Activated T-cell treated with anti-CD3 and anti-CD28 coated beads for 48 hours (primary cell): ENCODE measurements at regions not wholly inside any gene's neighbourhood (a gene's known extent, or its start where the extent isn't known, plus 50 kb on each side); places are given as distances from the start of the nearest gene placed in this dataset.
"Not testable (repeated sequence)": the region's sequence is repeated elsewhere in the genome, so short reads cannot be mapped to it uniquely, and the experiment has no call there.

Source experiments
- DNase-seq: peaks from one replicate; pipeline ENCODE4 v3.0.0-alpha.2; 2020; ENCODE audit warnings: low read depth

GRCh38 chr10:2251631-2252030 lies 514.3 kb upstream of the ADARB2 start:
- no peak for DNase-seq

- DNase-seq = no peak
Measured at GRCh38 chr10:2246747-2247146, 509.4 kb upstream of the ADARB2 start.

- no peak for DNase-seq
Measured at GRCh38 chr10:2245580-2245979, 508.3 kb upstream of the ADARB2 start.

- DNase-seq = no peak
Measured at GRCh38 chr10:2244471-2244870, 507.1 kb upstream of the ADARB2 start.

- DNase-seq = no peak
Measured at GRCh38 chr10:2236876-2237275, 499.6 kb upstream of the ADARB2 start.

GRCh38 chr10:2232479-2232878 lies 495.2 kb upstream of the ADARB2 start:
- DNase-seq = no peak

- DNase-seq = no peak
Measured at GRCh38 chr10:2230478-2230877, 493.2 kb upstream of the ADARB2 start.

- no peak for DNase-seq
Measured at GRCh38 chr10:2228320-2228901, 491.1 kb upstream of the ADARB2 start.

- no peak for DNase-seq
Measured at GRCh38 chr10:2225609-2226008, 488.3 kb upstream of the ADARB2 start.

GRCh38 chr10:2223548-2224320 lies 486.4 kb upstream of the ADARB2 start:
- DNase-seq = no peak

GRCh38 chr10:2222631-2223030 lies 485.3 kb upstream of the ADARB2 start:
- DNase-seq = no peak

- no peak for DNase-seq
Measured at GRCh38 chr10:2214805-2215204, 477.5 kb upstream of the ADARB2 start.

- DNase-seq = no peak
Measured at GRCh38 chr10:2214092-2214491, 476.8 kb upstream of the ADARB2 start.

GRCh38 chr10:2212244-2212834 lies 475.0 kb upstream of the ADARB2 start:
- no peak for DNase-seq

GRCh38 chr10:2210088-2210487 lies 472.8 kb upstream of the ADARB2 start:
- DNase-seq = no peak

GRCh38 chr10:2208106-2208505 lies 470.8 kb upstream of the ADARB2 start:
- DNase-seq = no peak

GRCh38 chr10:2207246-2207922 lies 470.1 kb upstream of the ADARB2 start:
- DNase-seq = no peak

GRCh38 chr10:2205406-2205805 lies 468.1 kb upstream of the ADARB2 start:
- DNase-seq = no peak

- no peak for DNase-seq
Measured at GRCh38 chr10:2202401-2202800, 465.1 kb upstream of the ADARB2 start.

- no peak for DNase-seq
Measured at GRCh38 chr10:2201534-2202099, 464.3 kb upstream of the ADARB2 start.

- no peak for DNase-seq
Measured at GRCh38 chr10:2197663-2198062, 460.3 kb upstream of the ADARB2 start.

- DNase-seq = no peak
Measured at GRCh38 chr10:2196272-2196671, 458.9 kb upstream of the ADARB2 start.

GRCh38 chr10:2189356-2189755 lies 452.0 kb upstream of the ADARB2 start:
- DNase-seq = not testable (repeated sequence)
